Brain microvascular endothelial cell (primary cell): ENCODE measurements at regions not wholly inside any gene's neighbourhood (a gene's known extent, or its start where the extent isn't known, plus 50 kb on each side); places are given as distances from the start of the nearest gene placed in this dataset.

Source experiments
- DNase-seq: peaks from one replicate; pipeline ENCODE4 v3.0.0-alpha.2; 2020
- H3K27ac ChIP-seq: fragments of 250-450 bp; sonication (Bioruptor Pico); 2 replicates; pipeline ENCODE4 v1.5.1; 2020; ENCODE audit warnings: mild to moderate bottlenecking, moderate library complexity
- H3K27me3 ChIP-seq: fragments of 250-450 bp; sonication (Bioruptor Pico); replicated peaks from 2 replicates; pipeline ENCODE4 v1.5.1; 2020; ENCODE audit warnings: mild to moderate bottlenecking
- H3K36me3 ChIP-seq: fragments of 250-450 bp; sonication (Bioruptor Pico); replicated peaks from 2 replicates; pipeline ENCODE4 v1.5.1; 2020; ENCODE audit warnings: mild to moderate bottlenecking
- H3K4me3 ChIP-seq: 2 replicates; pipeline ENCODE4 v1.5.1; 2011; ENCODE audit warnings: low read depth, mild to moderate bottlenecking, control low read depth, low read length, moderate library complexity
- in situ Hi-C: cut with HindIII; loops from 2 replicates; pipeline ENCODE4 v1.10.0; 2017; ENCODE audit warnings: low sequenced_read_pairs, low pct_ligation_motif_present
- TF ChIP-seq, protein P1 (sequence below): IDR thresholded peaks from 2 replicates; pipeline ENCODE4 v1.5.1; 2011; ENCODE audit warnings: low read depth, mild to moderate bottlenecking, moderate library complexity, low read length, control low read depth, inconsistent platforms; ENCODE audit errors: missing control alignments

- in situ Hi-C loops = no loop called here
- Histone ChIP-seq H3K27me3 (no peaks in the 10 kb centered on the region), H3K36me3 (no peaks in the 10 kb centered on the region), H3K4me3 (no peak overlapping the region), H3K27ac (no peak overlapping the region)
- no peak for DNase-seq
- TF ChIP-seq, protein P1, sequence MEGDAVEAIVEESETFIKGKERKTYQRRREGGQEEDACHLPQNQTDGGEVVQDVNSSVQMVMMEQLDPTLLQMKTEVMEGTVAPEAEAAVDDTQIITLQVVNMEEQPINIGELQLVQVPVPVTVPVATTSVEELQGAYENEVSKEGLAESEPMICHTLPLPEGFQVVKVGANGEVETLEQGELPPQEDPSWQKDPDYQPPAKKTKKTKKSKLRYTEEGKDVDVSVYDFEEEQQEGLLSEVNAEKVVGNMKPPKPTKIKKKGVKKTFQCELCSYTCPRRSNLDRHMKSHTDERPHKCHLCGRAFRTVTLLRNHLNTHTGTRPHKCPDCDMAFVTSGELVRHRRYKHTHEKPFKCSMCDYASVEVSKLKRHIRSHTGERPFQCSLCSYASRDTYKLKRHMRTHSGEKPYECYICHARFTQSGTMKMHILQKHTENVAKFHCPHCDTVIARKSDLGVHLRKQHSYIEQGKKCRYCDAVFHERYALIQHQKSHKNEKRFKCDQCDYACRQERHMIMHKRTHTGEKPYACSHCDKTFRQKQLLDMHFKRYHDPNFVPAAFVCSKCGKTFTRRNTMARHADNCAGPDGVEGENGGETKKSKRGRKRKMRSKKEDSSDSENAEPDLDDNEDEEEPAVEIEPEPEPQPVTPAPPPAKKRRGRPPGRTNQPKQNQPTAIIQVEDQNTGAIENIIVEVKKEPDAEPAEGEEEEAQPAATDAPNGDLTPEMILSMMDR = no peak
Measured at GRCh38 chr5:163887854-163888253, 382.4 kb downstream of the MAT2B start.

DNA sequence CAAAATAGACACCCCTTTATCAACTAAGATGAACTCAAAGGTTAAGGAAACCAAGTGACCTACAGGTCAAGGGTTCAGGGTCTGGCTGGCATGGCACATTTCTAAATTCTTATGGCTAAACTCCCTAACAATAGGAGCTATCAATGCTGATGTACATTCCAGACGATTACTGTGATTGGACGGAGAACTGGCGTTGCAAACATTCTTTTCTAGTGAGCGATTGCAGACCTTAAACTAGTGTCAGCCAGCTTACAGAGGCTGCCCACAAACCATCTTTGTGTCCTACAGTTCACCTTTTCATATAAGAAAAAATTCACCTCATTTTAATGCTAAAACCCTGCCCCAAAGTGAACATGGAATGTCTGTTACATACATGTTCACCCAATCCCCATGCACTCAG, 382.9 kb downstream of the MAT2B start:
- no peaks in the 10 kb centered on the region for H3K27me3 ChIP-seq
- H3K4me3 ChIP-seq = no peak overlapping the region
- H3K27ac ChIP-seq = no peak overlapping the region
- in situ Hi-C loops = no loop called here
- no peak for DNase-seq
- no peaks in the 10 kb centered on the region for H3K36me3 ChIP-seq
- TF ChIP-seq, protein P1 = no peak

DNA sequence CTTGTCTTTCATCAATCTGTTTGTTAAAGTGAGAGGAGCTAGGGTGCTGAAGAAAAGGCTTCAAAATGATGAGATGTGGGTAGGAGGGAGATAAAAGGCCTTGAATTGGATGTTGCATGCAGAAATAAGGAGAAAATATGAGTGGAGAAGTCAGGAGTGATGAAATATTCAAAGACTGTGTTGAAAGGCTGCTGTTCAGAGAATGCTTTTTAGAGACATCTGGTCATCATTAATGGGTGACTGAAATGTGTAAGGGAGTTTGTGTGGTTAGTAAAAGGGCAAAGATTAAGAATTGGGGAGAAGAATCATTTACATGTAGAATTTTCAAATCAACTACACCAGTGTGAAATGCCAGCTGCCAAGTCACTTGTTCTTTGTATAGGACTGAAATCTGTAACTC, 383.9 kb downstream of the MAT2B start:
- DNase-seq = no peak
- no peak overlapping the region for H3K27ac ChIP-seq
- in situ Hi-C loops = no loop called here

GRCh38 chr5:163890261-163890660, 384.8 kb downstream of the MAT2B start:
- Histone ChIP-seq H3K27ac (no peak overlapping the region), H3K36me3 (no peaks in the 10 kb centered on the region), H3K4me3 (no peak overlapping the region), H3K27me3 (no peaks in the 10 kb centered on the region)
- TF ChIP-seq, protein P1 = no peak
- DNase-seq = no peak
- in situ Hi-C loops = no loop called here

More for the DNA sequence above, 383.9 kb downstream of the MAT2B start:
- TF ChIP-seq, protein P1 = no peak
- H3K27me3 ChIP-seq = no peaks in the 10 kb centered on the region
- H3K4me3 ChIP-seq = no peak overlapping the region
- no peaks in the 10 kb centered on the region for H3K36me3 ChIP-seq

GRCh38 chr5:163893281-163893680, 387.9 kb downstream of the MAT2B start:
- TF ChIP-seq, protein P1 = no peak
- no peaks in the 10 kb centered on the region for H3K36me3 ChIP-seq
- H3K27me3 ChIP-seq = no peaks in the 10 kb centered on the region
- in situ Hi-C loops = no loop called here
- no peak for DNase-seq
- H3K27ac ChIP-seq = no peak overlapping the region
- no peak overlapping the region for H3K4me3 ChIP-seq

- Histone ChIP-seq H3K27ac (no peak overlapping the region), H3K36me3 (no peaks in the 10 kb centered on the region), H3K27me3 (no peaks in the 10 kb centered on the region), H3K4me3 (no peak overlapping the region)
- no peak for DNase-seq
- TF ChIP-seq, protein P1 = no peak
- in situ Hi-C loops = no loop called here
Measured at GRCh38 chr5:163894645-163895044, 389.2 kb downstream of the MAT2B start.
